DND-41 (cell line): ENCODE measurements at regions not wholly inside any gene's neighbourhood (a gene's known extent, or its start where the extent isn't known, plus 50 kb on each side); places are given as distances from the start of the nearest gene placed in this dataset.

ENCODE experiments used
- ATAC-seq: fragments of 200-7000 bp; cut with Tn5 transposase; 3 replicates; pipeline ENCODE4 v1.9.1; 2021; ENCODE audit warnings: low read depth; ENCODE audit not compliant: insufficient read depth
- DNase-seq: peaks from one replicate; pipeline ENCODE4 v3.0.0-alpha.2; 2020
- H2AFZ ChIP-seq: 2 replicates; pipeline ENCODE4 v1.6.0; 2012; ENCODE audit warnings: low read depth, low read length
- H3K27ac ChIP-seq: 2 replicates; pipeline ENCODE4 v1.5.1; 2012; ENCODE audit warnings: low read length, inconsistent platforms
- H3K27me3 ChIP-seq: fragments of 200-600 bp; sonication (generic); 2 replicates; pipeline ENCODE4 v1.6.0; 2012; ENCODE audit warnings: low read length, mild to moderate bottlenecking, inconsistent platforms; ENCODE audit not compliant: insufficient read depth, poor library complexity
- H3K36me3 ChIP-seq: 2 replicates; pipeline ENCODE4 v1.5.1; 2012; ENCODE audit warnings: low read length, inconsistent platforms; ENCODE audit not compliant: insufficient read depth
- H3K4me1 ChIP-seq: 2 replicates; pipeline ENCODE4 v1.5.1; 2012; ENCODE audit warnings: mild to moderate bottlenecking, low read length; ENCODE audit not compliant: insufficient read depth
- H3K4me2 ChIP-seq: 2 replicates; pipeline ENCODE4 v1.6.0; 2012; ENCODE audit warnings: mild to moderate bottlenecking, moderate library complexity, low read length, inconsistent platforms; ENCODE audit not compliant: insufficient read depth
- H3K4me3 ChIP-seq, 2 experiments: fragments of 200-600 bp in 1 of 2; shearing (Covaris generic) in 1 of 2; 2 replicates each; pipeline ENCODE4 v1.5.1; 2012 to 2016; ENCODE audit warnings: inconsistent platforms in 2 of 2, low read length in 2 of 2, mild to moderate bottlenecking in 2 of 2, low read depth in 1 of 2, moderate library complexity in 1 of 2
- H3K79me2 ChIP-seq: 2 replicates; pipeline ENCODE4 v1.6.0; 2012; ENCODE audit warnings: low read length, inconsistent platforms; ENCODE audit not compliant: insufficient read depth
- H3K9ac ChIP-seq: 2 replicates; pipeline ENCODE4 v1.6.0; 2012; ENCODE audit warnings: low read depth, mild to moderate bottlenecking, inconsistent platforms, low read length, moderate library complexity
- H3K9me3 ChIP-seq: 2 replicates; pipeline ENCODE4 v1.5.1; 2012; ENCODE audit warnings: low read length, moderate library complexity, mild to moderate bottlenecking, inconsistent platforms; ENCODE audit not compliant: insufficient read depth, severe bottlenecking
- H4K20me1 ChIP-seq: 2 replicates; pipeline ENCODE4 v1.6.0; 2012; ENCODE audit warnings: low read length; ENCODE audit not compliant: insufficient read depth
- EZH2 ChIP-seq: IDR thresholded peaks from 3 replicates; pipeline ENCODE4 v1.6.1; 2012; ENCODE audit warnings: borderline replicate concordance, low read depth, mild to moderate bottlenecking, moderate library complexity, low read length, inconsistent platforms; ENCODE audit not compliant: severe bottlenecking
- TF ChIP-seq, protein P1 (sequence below): IDR thresholded peaks from 2 replicates; pipeline ENCODE4 v1.5.1; 2012; ENCODE audit warnings: borderline replicate concordance, low read length, moderate library complexity, mild to moderate bottlenecking; ENCODE audit not compliant: poor library complexity, severe bottlenecking; ENCODE audit errors: extremely low read depth

DNA sequence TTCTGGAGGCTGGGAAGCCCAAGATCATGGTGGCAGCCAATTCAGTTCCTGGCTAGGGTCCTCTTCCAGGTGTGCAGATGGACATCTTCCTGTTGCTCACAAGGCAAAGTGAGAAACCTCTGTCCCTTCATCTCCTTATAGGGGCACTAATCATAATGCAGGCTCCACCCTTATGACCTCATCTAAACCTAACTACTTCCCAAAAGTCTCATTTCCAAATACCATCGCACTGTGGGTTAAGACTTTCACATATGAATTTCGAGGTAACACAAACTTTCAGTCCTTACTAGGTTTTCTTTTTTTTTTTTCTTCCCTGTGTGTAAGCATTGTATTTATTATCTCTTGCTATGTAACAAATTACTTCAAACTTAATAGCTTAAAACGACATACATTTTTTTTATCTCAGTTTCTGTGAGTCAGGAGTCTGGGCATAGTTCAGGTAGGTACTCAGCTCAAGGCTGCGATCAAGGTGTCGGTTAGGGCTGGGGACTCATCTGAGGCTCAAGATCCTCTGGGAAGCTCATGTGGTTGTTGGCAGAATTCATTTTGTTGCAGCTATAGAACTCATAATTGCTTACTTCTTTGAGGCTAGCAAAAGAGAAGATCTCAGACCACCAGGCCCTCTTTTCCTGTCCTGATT is 204.7 kb upstream of the STK26 start:
- H3K36me3 ChIP-seq = no peaks in the 10 kb centered on the region
- DNase-seq (no peak), ATAC-seq (no peak)
- no peaks in the 10 kb centered on the region for H3K9me3 ChIP-seq
- H3K27ac ChIP-seq = no peak overlapping the region
- H2AFZ ChIP-seq = no peak overlapping the region
- H4K20me1 ChIP-seq = no peaks in the 10 kb centered on the region
- H3K27me3 ChIP-seq = no peaks in the 10 kb centered on the region
- H3K9ac ChIP-seq = no peak overlapping the region
- H3K4me3 ChIP-seq = no peak overlapping the region
- no peak overlapping the region for H3K4me2 ChIP-seq
- H3K79me2 ChIP-seq = no peaks in the 10 kb centered on the region
- TF ChIP-seq EZH2 = no peak
- no peaks in the 10 kb centered on the region for H3K4me1 ChIP-seq

DNA sequence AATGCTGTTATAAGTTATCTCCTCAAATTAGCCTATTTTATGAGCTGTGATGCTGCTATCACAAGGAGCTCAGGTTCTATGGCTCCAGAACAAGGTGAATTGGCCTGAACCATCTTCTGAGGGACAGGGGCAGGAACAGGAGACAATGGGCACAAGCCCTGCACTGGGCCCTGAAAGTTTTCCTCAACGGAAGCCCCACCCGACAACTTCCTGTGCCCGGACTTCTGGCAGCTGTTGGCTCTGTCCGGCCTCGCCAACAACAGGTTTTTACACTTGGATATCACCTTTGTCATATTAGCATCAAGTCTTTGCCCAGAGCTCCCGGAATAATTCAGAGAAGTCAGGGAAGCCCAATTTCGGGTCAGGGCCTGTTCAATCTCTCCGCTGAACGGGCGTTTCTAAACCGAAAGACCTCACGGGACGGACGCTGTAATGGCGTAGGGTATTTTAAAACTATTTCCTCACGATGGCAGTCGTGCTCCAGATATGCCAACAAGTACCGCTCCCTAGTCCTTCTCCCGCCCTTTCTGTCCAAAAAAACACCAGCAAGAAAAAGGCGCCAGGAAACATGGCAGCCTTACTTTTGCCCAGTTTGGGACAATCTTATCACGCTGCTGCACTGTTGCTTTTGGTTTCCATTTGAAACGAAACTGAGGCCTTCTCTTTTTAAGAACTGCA is 201.0 kb upstream of the STK26 start:
- TF ChIP-seq, protein P1, sequence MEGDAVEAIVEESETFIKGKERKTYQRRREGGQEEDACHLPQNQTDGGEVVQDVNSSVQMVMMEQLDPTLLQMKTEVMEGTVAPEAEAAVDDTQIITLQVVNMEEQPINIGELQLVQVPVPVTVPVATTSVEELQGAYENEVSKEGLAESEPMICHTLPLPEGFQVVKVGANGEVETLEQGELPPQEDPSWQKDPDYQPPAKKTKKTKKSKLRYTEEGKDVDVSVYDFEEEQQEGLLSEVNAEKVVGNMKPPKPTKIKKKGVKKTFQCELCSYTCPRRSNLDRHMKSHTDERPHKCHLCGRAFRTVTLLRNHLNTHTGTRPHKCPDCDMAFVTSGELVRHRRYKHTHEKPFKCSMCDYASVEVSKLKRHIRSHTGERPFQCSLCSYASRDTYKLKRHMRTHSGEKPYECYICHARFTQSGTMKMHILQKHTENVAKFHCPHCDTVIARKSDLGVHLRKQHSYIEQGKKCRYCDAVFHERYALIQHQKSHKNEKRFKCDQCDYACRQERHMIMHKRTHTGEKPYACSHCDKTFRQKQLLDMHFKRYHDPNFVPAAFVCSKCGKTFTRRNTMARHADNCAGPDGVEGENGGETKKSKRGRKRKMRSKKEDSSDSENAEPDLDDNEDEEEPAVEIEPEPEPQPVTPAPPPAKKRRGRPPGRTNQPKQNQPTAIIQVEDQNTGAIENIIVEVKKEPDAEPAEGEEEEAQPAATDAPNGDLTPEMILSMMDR = no peak
- no peak for TF ChIP-seq EZH2
- no peak for DNase-seq
- Histone ChIP-seq H3K4me1 (no peaks in the 10 kb centered on the region), H3K27ac (no peak overlapping the region), H3K27me3 (no peaks in the 10 kb centered on the region), H4K20me1 (no peaks in the 10 kb centered on the region), H3K9ac (no peak overlapping the region), H3K4me3 (no peak overlapping the region), H2AFZ (no peak overlapping the region), H3K79me2 (no peaks in the 10 kb centered on the region), H3K9me3 (no peaks in the 10 kb centered on the region), H3K4me2 (no peak overlapping the region), H3K36me3 (no peaks in the 10 kb centered on the region)
- ATAC-seq = no peak

GRCh38 chrX:131826572-131826971 is 196.5 kb upstream of the STK26 start:
- H3K4me3 ChIP-seq = no peak overlapping the region
- H2AFZ ChIP-seq = no peak overlapping the region
- no peaks in the 10 kb centered on the region for H4K20me1 ChIP-seq
- TF ChIP-seq EZH2 = no peak
- TF ChIP-seq, protein P1 = no peak
- no peaks in the 10 kb centered on the region for H3K27me3 ChIP-seq
- H3K79me2 ChIP-seq = no peaks in the 10 kb centered on the region
- no peak overlapping the region for H3K9ac ChIP-seq
- no peak for DNase-seq
- no peak overlapping the region for H3K4me2 ChIP-seq
- no peaks in the 10 kb centered on the region for H3K9me3 ChIP-seq
- ATAC-seq = no peak
- no peaks in the 10 kb centered on the region for H3K4me1 ChIP-seq
- H3K36me3 ChIP-seq = no peaks in the 10 kb centered on the region
- H3K27ac ChIP-seq = no peak overlapping the region

DNA sequence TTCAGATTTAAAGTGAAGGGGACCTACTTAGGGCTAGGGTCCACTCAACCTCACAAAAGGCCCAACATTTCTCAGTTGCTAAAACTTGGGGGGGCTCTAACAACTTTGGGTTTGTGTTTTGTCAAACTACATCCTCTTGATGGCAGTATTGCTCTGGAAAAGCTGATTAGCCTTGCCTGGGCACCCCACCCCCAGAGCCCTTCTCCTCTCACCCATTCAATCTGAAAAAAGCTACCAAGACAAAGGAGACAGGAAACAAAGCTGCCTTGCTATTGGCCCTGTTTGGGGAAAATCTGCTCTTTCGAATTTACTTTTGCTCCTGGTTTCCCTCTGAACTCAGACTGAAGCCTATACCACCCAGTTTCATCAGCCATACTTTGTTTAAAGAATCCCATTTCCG is 195.2 kb upstream of the STK26 start:
- Histone ChIP-seq H3K27me3 (no peaks in the 10 kb centered on the region), H2AFZ (no peak overlapping the region), H4K20me1 (no peaks in the 10 kb centered on the region), H3K4me3 (no peak overlapping the region), H3K4me1 (no peaks in the 10 kb centered on the region), H3K27ac (no peak overlapping the region), H3K9ac (no peak overlapping the region), H3K36me3 (no peaks in the 10 kb centered on the region), H3K79me2 (no peaks in the 10 kb centered on the region), H3K9me3 (no peaks in the 10 kb centered on the region), H3K4me2 (no peak overlapping the region)
- ATAC-seq = no peak
- TF ChIP-seq, protein P1 = no peak
- TF ChIP-seq EZH2 = no peak
- DNase-seq = no peak
